ENCODE measurements at regions not wholly inside any gene's neighbourhood (a gene's known extent, or its start where the extent isn't known, plus 50 kb on each side); places are given as distances from the start of the nearest gene placed in this dataset.

DNA sequence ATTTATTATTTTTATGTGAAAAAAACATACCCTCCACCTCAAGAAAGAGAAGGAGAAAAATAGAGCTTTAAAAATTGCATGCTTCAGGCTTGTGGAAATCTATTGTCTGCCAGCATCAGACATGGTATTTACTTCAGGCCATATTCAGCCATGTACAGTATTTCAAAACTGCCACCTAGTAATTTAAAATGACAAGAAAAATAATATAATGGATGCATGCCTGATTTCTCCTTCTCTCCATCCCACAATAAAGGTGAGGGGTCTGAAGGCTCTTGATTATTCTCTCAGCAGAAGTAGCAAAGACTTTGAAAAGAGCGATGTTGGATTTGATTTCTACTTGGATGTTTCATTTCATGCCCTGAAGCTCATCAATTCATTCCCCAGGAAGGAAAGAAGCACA, 250.7 kb downstream of the TBC1D4 start:
- Mint-ChIP-seq H3K4me3 (no peak overlapping the region), H3K27ac (no peak overlapping the region), H3K36me3 (no peaks in the 10 kb centered on the region), H3K4me1 (no peaks in the 10 kb centered on the region), H3K9me3 (peaks cover 0 to 3% (median 0%) of the 10 kb centered on the region in 7 donors), H3K27me3 (peaks cover 4% of the 10 kb centered on the region)
- Histone ChIP-seq H3K4me1 (ENCODE audit: control insufficient read depth, insufficient read depth, low read length, poor library complexity, severe bottlenecking) (no peaks in the 10 kb centered on the region), H3K36me3 (ENCODE audit: control insufficient read depth, insufficient read depth, low read length) (no peaks in the 10 kb centered on the region), H3K9me3 (ENCODE audit: control insufficient read depth in 2 of 2, low read length in 2 of 2) (no peaks in the 10 kb centered on the region), H3K27me3 (ENCODE audit: control insufficient read depth, insufficient read depth, low read length) (no peaks in the 10 kb centered on the region), H3K27ac (ENCODE audit: insufficient read depth, low read length, poor library complexity, severe bottlenecking) (no peak overlapping the region), H3K4me3 (ENCODE audit: low read depth, low read length) (no peak overlapping the region)
- no peak for ATAC-seq (ENCODE audit: low read depth in 2 of 2)
- no peak for DNase-seq

DNA sequence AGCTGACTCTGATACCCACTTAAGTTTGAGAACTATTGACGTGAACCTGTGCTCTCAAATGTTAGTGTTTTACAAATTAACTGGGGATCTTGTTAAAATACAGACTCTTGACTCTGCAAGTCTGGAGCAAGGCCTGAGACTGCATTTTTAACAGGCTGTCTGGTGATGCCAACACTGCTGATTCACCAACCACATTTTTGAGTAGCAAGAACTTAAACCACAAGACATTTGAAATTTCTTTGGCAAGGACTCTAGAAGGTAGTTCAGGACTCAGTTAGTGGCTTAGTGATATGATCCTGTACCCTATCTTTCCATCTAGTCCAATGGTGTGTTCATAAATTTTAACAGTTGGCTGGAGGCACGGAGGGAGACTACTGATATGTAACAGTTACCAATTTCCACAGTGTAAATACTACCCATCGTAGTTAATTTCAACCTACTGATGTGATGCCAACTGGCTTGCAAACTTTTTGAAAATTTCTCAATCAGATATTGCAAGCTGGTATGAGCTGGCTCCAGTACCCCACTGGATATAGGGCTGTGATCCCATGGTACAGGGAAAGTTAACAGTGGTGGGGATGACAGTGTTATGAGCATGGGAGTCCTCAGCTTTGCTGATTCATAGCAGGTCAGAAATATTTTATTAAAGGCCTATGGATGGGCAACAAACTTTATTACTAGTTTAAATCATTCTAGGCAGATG, 255.1 kb downstream of the TBC1D4 start:
- Histone ChIP-seq H3K27ac (ENCODE audit: insufficient read depth, low read length, poor library complexity, severe bottlenecking) (no peak overlapping the region), H3K36me3 (ENCODE audit: control insufficient read depth, insufficient read depth, low read length) (no peaks in the 10 kb centered on the region), H3K4me1 (ENCODE audit: control insufficient read depth, insufficient read depth, low read length, poor library complexity, severe bottlenecking) (no peaks in the 10 kb centered on the region), H3K4me3 (ENCODE audit: low read depth, low read length) (no peak overlapping the region), H3K9me3 (ENCODE audit: control insufficient read depth in 2 of 2, low read length in 2 of 2) (no peaks in the 10 kb centered on the region), H3K27me3 (ENCODE audit: control insufficient read depth, insufficient read depth, low read length) (no peaks in the 10 kb centered on the region)
- ATAC-seq (ENCODE audit: low read depth in 2 of 2): no peak
- DNase-seq: peak in 1 of 3 donors; percentile 9
- H3K27me3 Mint-ChIP-seq: peaks cover 10% of the 10 kb centered on the region
- H3K36me3 Mint-ChIP-seq: no peaks in the 10 kb centered on the region
- no peak overlapping the region for H3K4me3 Mint-ChIP-seq
- no peaks in the 10 kb centered on the region for H3K4me1 Mint-ChIP-seq
- H3K27ac Mint-ChIP-seq: no peak overlapping the region
- no peaks in the 10 kb centered on the region for H3K9me3 Mint-ChIP-seq

DNA sequence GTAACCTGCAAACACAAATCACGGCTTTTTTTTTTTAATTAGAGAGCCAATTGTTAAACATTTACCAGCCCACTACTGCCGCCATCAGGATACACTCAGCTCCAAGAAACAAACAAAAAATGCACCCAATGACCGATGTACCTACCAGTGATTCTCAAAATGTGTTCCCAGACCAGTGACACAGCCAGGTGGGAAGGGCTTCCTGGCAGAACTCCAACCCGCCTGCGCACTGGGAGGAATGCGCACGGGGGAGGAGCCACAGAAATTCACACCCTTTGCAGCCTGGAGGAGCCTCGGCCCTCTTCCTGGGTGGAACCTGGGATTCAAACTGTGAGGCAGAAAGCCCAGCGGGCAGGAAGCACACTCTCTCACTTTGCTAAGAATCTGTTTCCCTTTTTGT, 255.9 kb downstream of the TBC1D4 start:
- Histone ChIP-seq H3K4me3 (ENCODE audit: low read depth, low read length) (no peak overlapping the region), H3K9me3 (ENCODE audit: control insufficient read depth in 2 of 2, low read length in 2 of 2) (no peaks in the 10 kb centered on the region), H3K27ac (ENCODE audit: insufficient read depth, low read length, poor library complexity, severe bottlenecking) (no peak overlapping the region), H3K4me1 (ENCODE audit: control insufficient read depth, insufficient read depth, low read length, poor library complexity, severe bottlenecking) (no peaks in the 10 kb centered on the region), H3K27me3 (ENCODE audit: control insufficient read depth, insufficient read depth, low read length) (no peaks in the 10 kb centered on the region), H3K36me3 (ENCODE audit: control insufficient read depth, insufficient read depth, low read length) (no peaks in the 10 kb centered on the region)
- H3K27me3 Mint-ChIP-seq: peaks cover 14% of the 10 kb centered on the region
- no peak for ATAC-seq (ENCODE audit: low read depth in 2 of 2)
- no peak overlapping the region for H3K27ac Mint-ChIP-seq
- H3K4me1 Mint-ChIP-seq: no peaks in the 10 kb centered on the region
- no peak overlapping the region for H3K4me3 Mint-ChIP-seq
- H3K9me3 Mint-ChIP-seq: no peaks in the 10 kb centered on the region
- DNase-seq: no peak
- no peaks in the 10 kb centered on the region for H3K36me3 Mint-ChIP-seq

DNA sequence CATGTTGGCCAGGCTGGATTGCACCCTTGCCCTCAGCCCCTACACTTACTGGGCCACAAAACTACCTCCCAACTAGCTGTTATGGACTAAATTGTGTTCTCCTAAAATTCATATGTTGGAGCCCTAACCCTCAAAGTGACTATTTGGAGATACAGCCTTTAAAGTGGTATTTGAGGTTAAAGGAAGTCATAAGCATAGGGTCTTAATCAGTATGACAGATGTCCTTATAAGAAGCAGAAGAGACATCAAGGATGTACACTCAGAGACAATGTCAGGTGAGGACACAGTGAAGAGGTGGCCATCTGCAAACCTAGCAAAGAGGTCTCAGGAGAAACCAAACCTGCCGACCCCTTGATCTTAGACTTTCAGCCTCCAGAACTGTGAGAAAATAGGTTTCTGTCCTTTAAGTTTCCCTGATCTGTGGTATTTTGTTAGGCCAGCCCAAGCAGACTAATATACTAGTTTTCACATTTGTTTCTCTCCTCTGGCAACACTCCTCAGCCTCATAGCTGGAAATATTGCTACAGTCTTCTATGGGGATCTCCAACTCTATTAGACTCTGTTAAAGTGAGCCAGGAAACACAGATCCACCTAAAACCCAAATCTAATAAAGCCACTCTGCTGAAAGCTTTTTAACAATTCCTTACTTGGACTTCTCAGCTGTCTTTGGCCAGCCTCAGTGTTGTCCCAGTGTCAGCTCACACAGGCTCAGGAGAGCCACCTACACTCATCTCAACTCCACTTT, 256.5 kb downstream of the TBC1D4 start:
- DNase-seq (no peak), ATAC-seq (ENCODE audit: low read depth in 2 of 2) (no peak)
- no peaks in the 10 kb centered on the region for H3K27me3 ChIP-seq (ENCODE audit: control insufficient read depth, insufficient read depth, low read length)
- Mint-ChIP-seq H3K27ac (no peak overlapping the region), H3K27me3 (peaks cover 14% of the 10 kb centered on the region), H3K9me3 (no peaks in the 10 kb centered on the region), H3K36me3 (no peaks in the 10 kb centered on the region), H3K4me1 (no peaks in the 10 kb centered on the region), H3K4me3 (no peak overlapping the region)
- no peaks in the 10 kb centered on the region for H3K4me1 ChIP-seq (ENCODE audit: control insufficient read depth, insufficient read depth, low read length, poor library complexity, severe bottlenecking)
- no peak overlapping the region for H3K27ac ChIP-seq (ENCODE audit: insufficient read depth, low read length, poor library complexity, severe bottlenecking)
- H3K9me3 ChIP-seq (ENCODE audit: control insufficient read depth in 2 of 2, low read length in 2 of 2): no peaks in the 10 kb centered on the region
- no peaks in the 10 kb centered on the region for H3K36me3 ChIP-seq (ENCODE audit: control insufficient read depth, insufficient read depth, low read length)
- no peak overlapping the region for H3K4me3 ChIP-seq (ENCODE audit: low read depth, low read length)

DNA sequence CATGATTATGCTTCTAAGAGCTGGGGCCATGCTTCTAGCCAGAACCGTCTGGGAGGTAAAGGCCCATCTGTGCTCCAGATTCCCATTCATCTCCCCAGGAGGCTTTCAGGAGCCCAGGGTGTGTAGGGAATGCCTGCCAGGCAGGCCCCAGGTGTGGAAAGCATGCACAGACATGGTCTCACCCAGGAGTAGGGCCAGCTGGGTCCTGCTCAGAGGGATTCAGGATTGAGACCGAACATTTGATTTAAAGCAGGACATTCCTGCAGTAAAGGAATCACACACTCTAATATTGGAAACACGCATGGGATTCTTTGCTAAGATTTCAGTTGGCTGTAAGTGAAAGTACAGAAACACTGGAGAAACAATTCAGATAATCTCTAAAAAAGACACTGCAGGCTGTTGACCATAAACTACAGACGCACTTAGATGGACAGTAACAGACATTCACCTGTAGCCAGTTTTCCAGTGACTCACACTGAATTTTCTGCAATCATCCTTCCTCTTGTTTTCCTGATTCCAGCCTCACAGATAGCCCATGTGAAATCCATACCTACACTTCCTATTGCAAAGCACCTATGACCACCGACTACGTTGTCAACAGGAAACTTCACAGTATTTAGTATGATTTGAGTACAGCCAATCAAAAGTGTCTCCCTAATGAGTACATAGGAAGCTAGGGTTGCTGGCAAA, 257.8 kb downstream of the TBC1D4 start:
- Histone ChIP-seq H3K9me3 (ENCODE audit: control insufficient read depth in 2 of 2, low read length in 2 of 2) (no peaks in the 10 kb centered on the region), H3K4me3 (ENCODE audit: low read depth, low read length) (no peak overlapping the region), H3K36me3 (ENCODE audit: control insufficient read depth, insufficient read depth, low read length) (no peaks in the 10 kb centered on the region), H3K27ac (ENCODE audit: insufficient read depth, low read length, poor library complexity, severe bottlenecking) (no peak overlapping the region), H3K27me3 (ENCODE audit: control insufficient read depth, insufficient read depth, low read length) (no peaks in the 10 kb centered on the region), H3K4me1 (ENCODE audit: control insufficient read depth, insufficient read depth, low read length, poor library complexity, severe bottlenecking) (peaks cover 6% of the 10 kb centered on the region)
- no peak overlapping the region for H3K27ac Mint-ChIP-seq
- H3K4me1 Mint-ChIP-seq: peaks cover 0 to 6% (median 6%) of the 10 kb centered on the region in 4 donors
- no peak overlapping the region for H3K4me3 Mint-ChIP-seq
- H3K36me3 Mint-ChIP-seq: no peaks in the 10 kb centered on the region
- DNase-seq: no peak
- no peak for ATAC-seq (ENCODE audit: low read depth in 2 of 2)
- no peaks in the 10 kb centered on the region for H3K9me3 Mint-ChIP-seq
- H3K27me3 Mint-ChIP-seq: peaks cover 21% of the 10 kb centered on the region

DNA sequence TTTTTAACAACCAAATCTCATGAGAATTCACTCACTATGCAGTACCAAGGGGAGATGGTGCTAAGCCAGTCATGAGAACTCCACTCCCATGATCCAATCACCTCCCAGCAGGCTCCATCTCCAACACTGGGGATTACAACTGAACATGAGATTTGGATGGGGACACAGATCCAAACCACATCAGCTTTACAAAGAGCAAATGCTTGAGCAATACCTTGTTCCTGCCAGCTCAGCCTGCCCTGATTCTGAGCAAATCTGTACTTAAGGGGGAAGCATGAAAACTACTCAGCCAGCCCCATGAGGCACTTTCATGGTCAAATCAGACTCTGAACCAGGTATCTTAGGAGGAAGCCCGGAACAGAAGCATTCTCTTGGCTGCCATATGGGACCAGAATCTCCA, 259.9 kb downstream of the TBC1D4 start:
- Histone ChIP-seq H3K36me3 (ENCODE audit: control insufficient read depth, insufficient read depth, low read length) (no peaks in the 10 kb centered on the region), H3K27me3 (ENCODE audit: control insufficient read depth, insufficient read depth, low read length) (peaks cover 9% of the 10 kb centered on the region), H3K27ac (ENCODE audit: insufficient read depth, low read length, poor library complexity, severe bottlenecking) (no peak overlapping the region), H3K4me1 (ENCODE audit: control insufficient read depth, insufficient read depth, low read length, poor library complexity, severe bottlenecking) (peaks cover 6% of the 10 kb centered on the region), H3K4me3 (ENCODE audit: low read depth, low read length) (no peak overlapping the region), H3K9me3 (ENCODE audit: control insufficient read depth in 2 of 2, low read length in 2 of 2) (no peaks in the 10 kb centered on the region)
- no peaks in the 10 kb centered on the region for H3K9me3 Mint-ChIP-seq
- peaks cover 42% of the 10 kb centered on the region for H3K27me3 Mint-ChIP-seq
- no peaks in the 10 kb centered on the region for H3K36me3 Mint-ChIP-seq
- DNase-seq (no peak), ATAC-seq (ENCODE audit: low read depth in 2 of 2) (no peak)
- no peak overlapping the region for H3K4me3 Mint-ChIP-seq
- H3K27ac Mint-ChIP-seq: no peak overlapping the region
- peaks cover 0 to 6% (median 6%) of the 10 kb centered on the region in 4 donors for H3K4me1 Mint-ChIP-seq

DNA sequence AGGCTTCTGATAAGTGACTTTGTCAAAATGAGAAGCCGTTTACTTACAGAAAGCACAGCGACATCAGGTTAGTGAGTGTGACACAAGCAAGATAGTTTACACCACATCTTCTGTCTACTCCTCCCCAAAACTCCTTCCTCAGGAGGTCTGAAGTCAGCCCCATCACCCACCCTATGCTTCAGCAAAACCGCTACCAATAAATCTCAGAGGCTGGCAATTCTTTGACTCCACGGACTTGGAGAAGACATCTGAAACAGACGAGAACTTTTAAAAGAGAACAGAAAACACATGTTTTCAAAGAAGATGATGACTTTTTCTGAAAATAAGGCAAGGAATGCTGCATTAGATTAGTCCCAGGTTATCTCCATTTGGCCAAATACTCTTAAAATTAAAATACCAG, 261.1 kb downstream of the TBC1D4 start:
- Histone ChIP-seq H3K4me3 (ENCODE audit: low read depth, low read length) (no peak overlapping the region), H3K4me1 (ENCODE audit: control insufficient read depth, insufficient read depth, low read length, poor library complexity, severe bottlenecking) (peaks cover 6% of the 10 kb centered on the region), H3K27ac (ENCODE audit: insufficient read depth, low read length, poor library complexity, severe bottlenecking) (no peak overlapping the region), H3K27me3 (ENCODE audit: control insufficient read depth, insufficient read depth, low read length) (peaks cover 13% of the 10 kb centered on the region), H3K36me3 (ENCODE audit: control insufficient read depth, insufficient read depth, low read length) (no peaks in the 10 kb centered on the region), H3K9me3 (ENCODE audit: control insufficient read depth in 2 of 2, low read length in 2 of 2) (no peaks in the 10 kb centered on the region)
- Mint-ChIP-seq H3K4me3 (no peak overlapping the region), H3K27ac (no peak overlapping the region), H3K4me1 (peaks cover 0 to 6% (median 6%) of the 10 kb centered on the region in 4 donors), H3K36me3 (no peaks in the 10 kb centered on the region), H3K27me3 (peaks cover 40% of the 10 kb centered on the region), H3K9me3 (no peaks in the 10 kb centered on the region)
- DNase-seq: no peak
- no peak for ATAC-seq (ENCODE audit: low read depth in 2 of 2)
